MM.1S (cell line): ENCODE measurements at regions not wholly inside any gene's neighbourhood (a gene's known extent, or its start where the extent isn't known, plus 50 kb on each side); places are given as distances from the start of the nearest gene placed in this dataset.
"Not testable (repeated sequence)": the region's sequence is repeated elsewhere in the genome, so short reads cannot be mapped to it uniquely, and the experiment has no call there.

Source experiments
- DNase-seq: peaks from one replicate; pipeline ENCODE4 v3.0.0-alpha.2; 2015
- H2AFZ ChIP-seq: fragments of 300-600 bp; sonication (generic); 2 replicates; pipeline ENCODE4 v1.6.0; 2016; ENCODE audit warnings: antibody characterized with exemption, low read length
- H3F3A ChIP-seq: fragments of 300-600 bp; sonication (generic); 2 replicates; pipeline ENCODE4 v1.6.1; 2016; ENCODE audit warnings: mild to moderate bottlenecking, antibody characterized with exemption, low read length, moderate library complexity, mixed read lengths; ENCODE audit not compliant: insufficient read depth
- H3K27ac ChIP-seq: fragments of 300-600 bp; sonication (generic); 2 replicates; pipeline ENCODE4 v1.5.1; 2016; ENCODE audit warnings: mild to moderate bottlenecking, low read length
- H3K27me3 ChIP-seq: fragments of 300-600 bp; sonication (generic); replicated peaks from 2 replicates; pipeline ENCODE4 v1.6.0; 2016; ENCODE audit warnings: low read length; ENCODE audit not compliant: insufficient read depth
- H3K36me3 ChIP-seq: fragments of 300-600 bp; sonication (generic); replicated peaks from 2 replicates; pipeline ENCODE4 v1.6.1; 2016; ENCODE audit warnings: mild to moderate bottlenecking, low read length, mixed read lengths; ENCODE audit not compliant: insufficient read depth
- H3K4me1 ChIP-seq: fragments of 300-600 bp; sonication (generic); 2 replicates; pipeline ENCODE4 v1.6.1; 2016; ENCODE audit warnings: low read length, mixed read lengths
- H3K4me2 ChIP-seq: fragments of 300-600 bp; sonication (generic); 2 replicates; pipeline ENCODE4 v1.6.0; 2016; ENCODE audit warnings: low read depth, low read length
- H3K4me3 ChIP-seq: fragments of 300-600 bp; sonication (generic); 2 replicates; pipeline ENCODE4 v1.5.1; 2016; ENCODE audit warnings: low read length, mixed read lengths
- H3K79me2 ChIP-seq: fragments of 300-600 bp; sonication (generic); 2 replicates; pipeline ENCODE4 v1.6.1; 2016; ENCODE audit warnings: mixed run types, low read length, mixed read lengths
- H3K9ac ChIP-seq: fragments of 300-600 bp; sonication (generic); 2 replicates; pipeline ENCODE4 v1.6.1; 2016; ENCODE audit warnings: low read length, mixed read lengths
- H3K9me2 ChIP-seq: fragments of 300-600 bp; sonication (generic); replicated peaks from 2 replicates; pipeline ENCODE4 v1.6.1; 2016; ENCODE audit warnings: mild to moderate bottlenecking, low read length, mixed read lengths; ENCODE audit not compliant: insufficient read depth
- H3K9me3 ChIP-seq: fragments of 300-600 bp; sonication (generic); replicated peaks from 2 replicates; pipeline ENCODE4 v1.6.1; 2016; ENCODE audit warnings: mild to moderate bottlenecking, low read length, mixed read lengths; ENCODE audit not compliant: insufficient read depth
- H4K20me1 ChIP-seq: fragments of 300-600 bp; sonication (generic); 2 replicates; pipeline ENCODE4 v1.6.1; 2016; ENCODE audit warnings: mild to moderate bottlenecking, low read length, moderate library complexity, mixed read lengths; ENCODE audit not compliant: insufficient read depth

DNA sequence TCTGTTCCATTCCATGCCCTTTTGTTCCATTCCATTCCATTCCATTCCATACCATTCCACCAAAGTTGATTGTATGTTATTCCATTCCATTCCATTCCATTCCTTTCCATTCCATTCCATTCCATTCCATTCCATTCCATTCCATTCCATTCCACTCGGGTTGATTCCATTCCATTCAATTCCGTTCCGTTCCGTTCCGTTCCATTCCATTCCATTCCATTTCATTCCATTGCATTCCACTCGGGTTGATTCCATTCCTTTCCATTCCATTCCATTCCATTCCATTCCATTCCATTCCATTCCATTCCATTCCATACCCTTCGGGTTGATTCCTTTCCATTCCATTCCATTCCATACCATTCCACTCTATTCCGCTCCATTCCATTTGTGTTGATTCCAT is 143.8 kb downstream of the CWH43 start:
- not testable (repeated sequence) for DNase-seq, H3K79me2 ChIP-seq

DNA sequence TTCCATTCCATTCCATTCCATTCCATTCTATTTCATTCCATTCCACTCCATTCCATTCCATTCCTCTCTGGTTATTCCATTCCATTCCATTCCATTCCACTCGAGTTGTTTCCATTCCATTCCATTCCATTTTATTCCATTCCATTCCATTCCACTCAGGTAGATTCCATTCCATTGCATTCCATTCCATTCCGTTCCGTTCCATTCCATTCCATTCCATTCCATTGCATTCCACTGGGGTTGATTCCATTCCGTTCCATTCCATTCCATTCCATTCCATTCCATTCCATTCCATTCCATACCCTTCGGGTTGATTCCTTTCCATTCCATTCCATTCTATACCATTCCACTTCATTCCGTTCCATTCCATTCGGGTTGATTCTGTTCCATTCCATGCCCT is 144.6 kb downstream of the CWH43 start:
- not testable (repeated sequence) for H3K36me3 ChIP-seq, DNase-seq

More for the DNA sequence above, 143.8 kb downstream of the CWH43 start:
- H2AFZ ChIP-seq, H3F3A ChIP-seq, H3K9me2 ChIP-seq, H3K27me3 ChIP-seq, H3K27ac ChIP-seq, H3K4me3 ChIP-seq, H3K4me1 ChIP-seq, H3K4me2 ChIP-seq, H3K9me3 ChIP-seq, H3K36me3 ChIP-seq, H4K20me1 ChIP-seq, H3K9ac ChIP-seq: not testable (repeated sequence)

DNA sequence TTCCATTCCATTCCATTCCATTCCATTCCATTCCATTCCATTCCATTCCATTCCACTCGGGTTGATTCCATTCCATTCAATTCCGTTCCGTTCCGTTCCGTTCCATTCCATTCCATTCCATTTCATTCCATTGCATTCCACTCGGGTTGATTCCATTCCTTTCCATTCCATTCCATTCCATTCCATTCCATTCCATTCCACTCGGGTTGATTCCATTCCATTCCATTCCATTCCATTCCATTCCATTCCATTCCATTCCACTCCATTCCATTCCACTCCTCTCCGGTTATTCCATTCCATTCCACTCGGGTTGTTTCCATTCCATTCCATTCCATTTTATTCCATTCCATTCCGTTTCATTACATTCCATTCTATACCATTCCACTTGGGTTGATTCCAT is 151.0 kb downstream of the CWH43 start:
- not testable (repeated sequence) for H3K4me3 ChIP-seq, H2AFZ ChIP-seq, DNase-seq, H3K36me3 ChIP-seq, H3K9me3 ChIP-seq, H3K4me2 ChIP-seq, H3K79me2 ChIP-seq, H3F3A ChIP-seq, H4K20me1 ChIP-seq, H3K27me3 ChIP-seq, H3K27ac ChIP-seq, H3K9ac ChIP-seq, H3K9me2 ChIP-seq, H3K4me1 ChIP-seq

More for the DNA sequence above, 144.6 kb downstream of the CWH43 start:
- not testable (repeated sequence) for H3K27me3 ChIP-seq, H2AFZ ChIP-seq, H3K4me2 ChIP-seq, H4K20me1 ChIP-seq, H3K9ac ChIP-seq, H3K4me3 ChIP-seq, H3K79me2 ChIP-seq, H3K27ac ChIP-seq, H3K9me3 ChIP-seq, H3K9me2 ChIP-seq, H3F3A ChIP-seq, H3K4me1 ChIP-seq

DNA sequence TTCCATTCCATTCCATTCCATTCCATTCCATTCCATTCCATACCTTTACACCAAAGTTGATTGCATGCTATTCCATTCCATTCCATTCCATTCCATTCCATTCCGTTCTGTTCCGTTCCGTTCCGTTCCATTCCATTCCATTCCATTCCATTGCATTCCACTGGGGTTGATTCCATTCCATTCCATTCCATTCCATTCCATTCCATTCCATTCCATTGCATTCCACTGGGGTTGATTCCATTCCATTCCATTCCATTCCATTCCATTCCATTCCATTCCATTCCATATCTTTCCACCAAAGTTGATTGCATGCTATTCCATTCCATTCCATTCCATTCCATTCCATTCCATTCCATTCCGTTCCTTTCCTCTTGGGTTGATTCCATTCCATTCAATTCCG is 151.9 kb downstream of the CWH43 start:
- not testable (repeated sequence) for H3K36me3 ChIP-seq, H3K4me3 ChIP-seq, H3K4me1 ChIP-seq, H2AFZ ChIP-seq, H3K27me3 ChIP-seq, H3K4me2 ChIP-seq, H4K20me1 ChIP-seq, DNase-seq, H3K27ac ChIP-seq, H3K9me2 ChIP-seq, H3K9ac ChIP-seq, H3K9me3 ChIP-seq, H3K79me2 ChIP-seq, H3F3A ChIP-seq

DNA sequence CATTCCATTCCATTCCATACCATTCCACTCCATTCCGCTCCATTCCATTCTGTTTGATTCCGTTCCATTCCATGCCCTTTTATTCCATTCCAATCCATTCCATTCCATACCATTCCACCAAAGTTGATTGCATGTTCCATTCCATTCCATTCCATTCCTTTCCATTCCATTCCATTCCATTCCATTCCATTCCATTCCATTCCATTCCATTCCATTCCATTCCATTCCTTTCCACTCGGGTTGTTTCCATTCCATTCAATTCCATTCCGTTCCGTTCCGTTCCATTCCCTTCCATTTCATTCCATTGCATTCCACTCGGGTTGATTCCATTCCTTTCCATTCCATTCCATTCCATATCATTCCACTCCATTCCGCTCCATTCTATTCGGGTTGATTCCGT is 152.7 kb downstream of the CWH43 start:
- H3K9me3 ChIP-seq, H3K36me3 ChIP-seq, H4K20me1 ChIP-seq, H3K4me2 ChIP-seq, H3K9me2 ChIP-seq, H3K4me1 ChIP-seq, H3K4me3 ChIP-seq, H3F3A ChIP-seq, DNase-seq, H2AFZ ChIP-seq, H3K79me2 ChIP-seq, H3K27me3 ChIP-seq, H3K9ac ChIP-seq, H3K27ac ChIP-seq: not testable (repeated sequence)

DNA sequence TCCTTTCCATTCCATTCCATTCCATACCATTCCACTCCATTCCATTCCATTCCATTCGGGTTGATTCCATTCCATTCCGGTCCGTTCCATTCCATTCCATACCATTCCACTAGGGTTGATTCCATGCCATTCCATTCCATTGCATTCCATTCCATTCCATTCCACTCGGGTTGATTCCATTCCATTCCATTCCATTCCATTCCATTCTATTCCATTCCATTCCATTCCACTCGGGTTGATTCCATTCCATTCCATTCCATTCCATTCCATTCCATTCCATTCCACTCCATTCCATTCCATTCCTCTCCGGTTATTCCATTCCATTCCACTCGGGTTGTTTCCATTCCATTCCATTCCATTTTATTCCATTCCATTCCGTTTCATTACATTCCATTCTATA is 153.4 kb downstream of the CWH43 start:
- H3K4me2 ChIP-seq, H3K4me1 ChIP-seq, H3K9me3 ChIP-seq, H3K27me3 ChIP-seq, H3K79me2 ChIP-seq, H3F3A ChIP-seq, H3K36me3 ChIP-seq, DNase-seq, H2AFZ ChIP-seq, H3K4me3 ChIP-seq, H3K27ac ChIP-seq, H3K9me2 ChIP-seq, H3K9ac ChIP-seq, H4K20me1 ChIP-seq: not testable (repeated sequence)

DNA sequence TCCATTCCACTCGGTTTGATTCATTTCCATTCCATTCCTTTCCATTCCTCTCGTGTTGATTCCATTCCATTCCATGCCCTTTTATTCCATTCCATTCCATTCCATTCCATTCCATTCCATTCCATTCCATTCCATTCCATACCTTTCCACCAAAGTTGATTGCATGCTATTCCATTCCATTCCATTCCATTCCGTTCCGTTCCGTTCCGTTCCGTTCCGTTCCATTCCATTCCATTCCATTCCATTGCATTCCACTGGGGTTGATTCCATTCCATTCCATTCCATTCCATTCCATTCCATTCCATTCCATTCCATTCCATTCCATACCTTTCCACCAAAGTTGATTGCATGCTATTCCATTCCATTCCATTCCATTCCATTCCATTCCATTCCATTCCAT is 154.3 kb downstream of the CWH43 start:
- not testable (repeated sequence) for H3K36me3 ChIP-seq, H3K4me3 ChIP-seq, H3K9me2 ChIP-seq, H3K27me3 ChIP-seq, H3K27ac ChIP-seq, H3K79me2 ChIP-seq, DNase-seq, H3K4me2 ChIP-seq, H3F3A ChIP-seq, H4K20me1 ChIP-seq, H2AFZ ChIP-seq, H3K9ac ChIP-seq, H3K4me1 ChIP-seq, H3K9me3 ChIP-seq

DNA sequence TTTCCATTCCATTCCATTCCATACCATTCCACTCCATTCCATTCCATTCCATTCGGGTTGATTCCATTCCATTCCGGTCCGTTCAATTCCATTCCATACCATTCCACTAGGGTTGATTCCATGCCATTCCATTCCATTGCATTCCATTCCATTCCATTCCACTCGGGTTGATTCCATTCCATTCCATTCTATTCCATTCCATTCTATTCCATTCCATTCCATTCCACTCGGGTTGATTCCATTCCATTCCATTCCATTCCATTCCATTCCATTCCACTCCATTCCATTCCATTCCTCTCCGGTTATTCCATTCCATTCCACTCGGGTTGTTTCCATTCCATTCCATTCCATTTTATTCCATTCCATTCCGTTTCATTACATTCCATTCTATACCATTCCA is 155.9 kb downstream of the CWH43 start:
- not testable (repeated sequence) for DNase-seq, H2AFZ ChIP-seq, H3F3A ChIP-seq, H3K4me2 ChIP-seq, H3K9me2 ChIP-seq, H3K27me3 ChIP-seq, H3K4me1 ChIP-seq, H3K36me3 ChIP-seq, H3K4me3 ChIP-seq, H3K9ac ChIP-seq, H3K27ac ChIP-seq, H3K9me3 ChIP-seq, H3K79me2 ChIP-seq, H4K20me1 ChIP-seq
